PC-9 (cell line): ENCODE measurements at regions not wholly inside any gene's neighbourhood (a gene's known extent, or its start where the extent isn't known, plus 50 kb on each side); places are given as distances from the start of the nearest gene placed in this dataset.

ENCODE experiments used
- BruUV-seq: library from RNA; stranded (reverse); fragments of 400-500 nt; replicated peaks from 2 replicates; lab custom pipeline; 2021; lab: Mats Ljungman, UMichigan
- CTCF ChIA-PET: fragments of 300-600 bp; sonication (Branson Sonifier 250); formaldehyde crosslinking; loops from one replicate; lab custom pipeline; 2022; ENCODE audit warnings: antibody characterized with exemption; lab: Charles Lee
- POLR2A ChIA-PET: fragments of 300-600 bp; sonication (Branson Sonifier 250); formaldehyde crosslinking; loops from one replicate; lab custom pipeline; 2022; ENCODE audit warnings: antibody characterized with exemption; ENCODE audit not compliant: unreplicated experiment; lab: Charles Lee
- DNase-seq, 2 experiments: peaks; one replicate each; pipeline versions ENCODE4 v3.0.0 to v3.0.0-alpha.2; 2015 to 2022; ENCODE audit warnings: mixed read lengths in 1 of 2
- H2AFZ ChIP-seq: fragments of 200-600 bp; sonication (generic); 2 replicates; pipeline ENCODE4 v1.8.1; 2017; ENCODE audit warnings: antibody characterized with exemption
- H3F3A ChIP-seq: fragments of 200-600 bp; sonication (generic); 2 replicates; pipeline ENCODE4 v1.8.1; 2017; ENCODE audit warnings: antibody characterized with exemption, mild to moderate bottlenecking, low read depth; ENCODE audit not compliant: insufficient read depth
- H3K27ac ChIP-seq: fragments of 200-600 bp; sonication (generic); 2 replicates; pipeline ENCODE4 v1.6.1; 2016; ENCODE audit warnings: mixed run types
- H3K27me3 ChIP-seq: fragments of 200-600 bp; sonication (generic); 2 replicates; pipeline ENCODE4 v1.6.1; 2016; ENCODE audit warnings: low read depth, mixed run types; ENCODE audit not compliant: insufficient read depth
- H3K36me3 ChIP-seq: fragments of 200-600 bp; sonication (generic); 2 replicates; pipeline ENCODE4 v1.6.1; 2016; ENCODE audit warnings: low read depth, mixed run types
- H3K4me1 ChIP-seq: fragments of 200-600 bp; sonication (generic); replicated peaks from 2 replicates; pipeline ENCODE4 v1.6.1; 2016; ENCODE audit warnings: mixed run types; ENCODE audit not compliant: insufficient read depth
- H3K4me2 ChIP-seq: fragments of 200-600 bp; sonication (generic); 2 replicates; pipeline ENCODE4 v1.6.1; 2017; ENCODE audit warnings: mixed run types
- H3K4me3 ChIP-seq: fragments of 200-600 bp; sonication (generic); 2 replicates; pipeline ENCODE4 v1.6.1; 2016; ENCODE audit warnings: mixed run types
- H3K79me2 ChIP-seq: fragments of 200-600 bp; sonication (generic); 2 replicates; pipeline ENCODE4 v1.6.1; 2017; ENCODE audit warnings: low read depth, mixed run types
- H3K9me2 ChIP-seq: fragments of 200-600 bp; sonication (generic); 2 replicates; pipeline ENCODE4 v1.8.1; 2017; ENCODE audit warnings: mild to moderate bottlenecking; ENCODE audit not compliant: insufficient read depth
- H3K9me3 ChIP-seq: fragments of 200-600 bp; sonication (generic); 2 replicates; pipeline ENCODE4 v1.8.1; 2016; ENCODE audit warnings: low read depth; ENCODE audit not compliant: insufficient read depth
- H4K20me1 ChIP-seq: fragments of 200-600 bp; sonication (generic); 2 replicates; pipeline ENCODE4 v1.8.1; 2017; ENCODE audit not compliant: insufficient read depth
- EZH2 ChIP-seq: fragments of 200-600 bp; sonication (generic); IDR thresholded peaks from 2 replicates; pipeline ENCODE4 v1.8.0; 2017; ENCODE audit warnings: antibody characterized with exemption, low read depth
- intact Hi-C: fragments of 100-400 bp; cut with micrococcal nuclease; formaldehyde crosslinking; loops from one replicate; pipeline ENCODE4 v1.10.0; 2022; ENCODE audit not compliant: unreplicated experiment
- TF ChIP-seq, protein P1 (sequence below): fragments of 200-600 bp; sonication (generic); conservative IDR thresholded peaks from 2 replicates; pipeline ENCODE4 v1.6.1; 2017; ENCODE audit warnings: mixed run types, antibody characterized with exemption, mild to moderate bottlenecking, moderate library complexity

DNA sequence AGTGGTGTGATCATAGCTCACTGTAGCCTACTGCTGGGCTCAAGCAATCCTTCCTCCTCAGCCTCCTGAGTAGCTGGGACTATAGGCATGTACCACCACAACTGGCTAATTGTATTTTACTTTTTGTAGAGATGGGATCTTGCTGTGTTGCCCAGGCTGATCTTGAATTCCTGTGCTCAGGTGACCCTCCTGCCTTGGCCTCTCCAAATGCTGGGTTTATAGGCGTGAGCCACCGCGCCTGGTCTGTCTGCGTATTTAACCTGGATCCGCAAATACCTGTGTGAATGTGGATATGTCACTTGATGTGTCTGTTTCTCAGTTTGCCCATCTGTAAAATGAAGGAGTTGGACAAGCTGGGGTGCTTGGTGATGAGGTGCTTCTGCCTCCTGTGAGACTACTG, 123.9 kb downstream of the BAMBI start:
- POLR2A ChIA-PET, result no interaction called here
- TF ChIP-seq, protein P1, sequence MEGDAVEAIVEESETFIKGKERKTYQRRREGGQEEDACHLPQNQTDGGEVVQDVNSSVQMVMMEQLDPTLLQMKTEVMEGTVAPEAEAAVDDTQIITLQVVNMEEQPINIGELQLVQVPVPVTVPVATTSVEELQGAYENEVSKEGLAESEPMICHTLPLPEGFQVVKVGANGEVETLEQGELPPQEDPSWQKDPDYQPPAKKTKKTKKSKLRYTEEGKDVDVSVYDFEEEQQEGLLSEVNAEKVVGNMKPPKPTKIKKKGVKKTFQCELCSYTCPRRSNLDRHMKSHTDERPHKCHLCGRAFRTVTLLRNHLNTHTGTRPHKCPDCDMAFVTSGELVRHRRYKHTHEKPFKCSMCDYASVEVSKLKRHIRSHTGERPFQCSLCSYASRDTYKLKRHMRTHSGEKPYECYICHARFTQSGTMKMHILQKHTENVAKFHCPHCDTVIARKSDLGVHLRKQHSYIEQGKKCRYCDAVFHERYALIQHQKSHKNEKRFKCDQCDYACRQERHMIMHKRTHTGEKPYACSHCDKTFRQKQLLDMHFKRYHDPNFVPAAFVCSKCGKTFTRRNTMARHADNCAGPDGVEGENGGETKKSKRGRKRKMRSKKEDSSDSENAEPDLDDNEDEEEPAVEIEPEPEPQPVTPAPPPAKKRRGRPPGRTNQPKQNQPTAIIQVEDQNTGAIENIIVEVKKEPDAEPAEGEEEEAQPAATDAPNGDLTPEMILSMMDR, result no peak
- no TSS peak for BruUV-seq

DNA sequence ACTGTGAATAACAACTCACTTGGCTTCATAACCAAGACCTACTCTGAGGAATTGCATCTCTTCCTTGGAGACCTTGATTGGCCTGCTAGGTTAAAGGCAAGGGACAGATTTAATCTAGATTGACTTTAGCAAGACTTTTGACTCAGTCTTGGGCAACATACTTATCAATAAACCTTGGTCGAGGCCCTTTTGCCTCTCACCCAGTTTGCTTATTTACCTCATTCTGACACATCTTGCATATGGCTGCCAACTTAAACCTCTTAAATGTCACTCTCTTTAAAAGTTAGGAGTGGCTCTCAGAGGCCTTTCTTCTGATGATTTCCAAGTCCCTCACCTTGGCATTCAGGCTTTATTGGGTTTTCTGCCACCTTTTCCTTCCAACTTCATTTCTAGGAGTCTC, 124.5 kb downstream of the BAMBI start:
- BruUV-seq, result no TSS peak
- TF ChIP-seq EZH2, result no peak
- TF ChIP-seq, protein P1, result no peak
- Histone ChIP-seq H3F3A (no peaks in the 10 kb centered on the region), H3K36me3 (no peaks in the 10 kb centered on the region), H3K9me3 (no peaks in the 10 kb centered on the region), H3K4me3 (no peak overlapping the region), H3K27me3 (no peaks in the 10 kb centered on the region), H3K4me1 (no peaks in the 10 kb centered on the region), H4K20me1 (no peaks in the 10 kb centered on the region), H2AFZ (no peak overlapping the region), H3K9me2 (no peaks in the 10 kb centered on the region), H3K79me2 (no peaks in the 10 kb centered on the region), H3K4me2 (no peak overlapping the region), H3K27ac (no peak overlapping the region)
- ChIA-PET POLR2A (no interaction called here), CTCF (no interaction called here)
- intact Hi-C loops, result no loop called here
- DNase-seq, result peak in 1 of 2 experiments; percentile 66

More for the DNA sequence above, 123.9 kb downstream of the BAMBI start:
- no peaks in the 10 kb centered on the region for H3K36me3 ChIP-seq
- H3K9me2 ChIP-seq, result no peaks in the 10 kb centered on the region
- intact Hi-C loops, result no loop called here
- H4K20me1 ChIP-seq, result no peaks in the 10 kb centered on the region
- H3K27ac ChIP-seq, result no peak overlapping the region
- no peak overlapping the region for H3K4me2 ChIP-seq
- no peaks in the 10 kb centered on the region for H3K4me1 ChIP-seq
- no peak for DNase-seq
- H3K79me2 ChIP-seq, result no peaks in the 10 kb centered on the region
- H3K4me3 ChIP-seq, result no peak overlapping the region
- CTCF ChIA-PET, result no interaction called here
- H3K9me3 ChIP-seq, result no peaks in the 10 kb centered on the region
- H2AFZ ChIP-seq, result no peak overlapping the region
- no peaks in the 10 kb centered on the region for H3F3A ChIP-seq
- no peaks in the 10 kb centered on the region for H3K27me3 ChIP-seq

DNA sequence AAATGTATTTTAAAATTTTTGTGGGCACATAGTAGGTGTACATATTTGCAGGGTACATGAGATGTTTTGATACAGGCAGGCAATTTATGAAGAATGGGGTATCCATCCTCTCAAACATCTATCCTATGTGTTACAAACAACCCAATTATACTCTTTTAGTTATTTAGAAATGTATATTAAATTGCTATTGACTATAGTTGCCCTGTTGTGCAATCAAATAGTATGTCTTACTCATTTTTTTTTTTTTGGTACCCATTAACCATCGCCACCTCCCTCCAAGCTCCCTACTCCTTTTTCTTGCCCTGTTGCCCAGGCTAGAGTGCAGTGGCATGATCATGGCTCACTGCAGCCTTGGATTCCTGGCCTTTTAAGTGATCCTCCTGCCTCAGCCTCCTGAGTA, 128.1 kb downstream of the BAMBI start:
- POLR2A ChIA-PET, result no interaction called here

More for the DNA sequence above, 128.1 kb downstream of the BAMBI start:
- DNase-seq, result no peak
- H3K9me2 ChIP-seq, result no peaks in the 10 kb centered on the region
- H3K4me3 ChIP-seq, result no peak overlapping the region
- H3K27ac ChIP-seq, result no peak overlapping the region
- no peak overlapping the region for H2AFZ ChIP-seq
- H3K79me2 ChIP-seq, result no peaks in the 10 kb centered on the region
- intact Hi-C loops, result no loop called here
- H3K4me1 ChIP-seq, result no peaks in the 10 kb centered on the region
- H3K4me2 ChIP-seq, result no peak overlapping the region
- H3K36me3 ChIP-seq, result no peaks in the 10 kb centered on the region
- BruUV-seq, result no TSS peak
- no peaks in the 10 kb centered on the region for H3K9me3 ChIP-seq
- no peaks in the 10 kb centered on the region for H3F3A ChIP-seq
- H3K27me3 ChIP-seq, result no peaks in the 10 kb centered on the region
- no peaks in the 10 kb centered on the region for H4K20me1 ChIP-seq
- CTCF ChIA-PET, result interaction anchor here (0.7 kb wide), 1 partner anchor 72 kb away, joined by 3 read pairs; no protein-coding TSS in a partner anchor
- no peak for TF ChIP-seq EZH2
- TF ChIP-seq, protein P1, result no peak
